ENCODE measurements at regions not wholly inside any gene's neighbourhood (a gene's known extent, or its start where the extent isn't known, plus 50 kb on each side); places are given as distances from the start of the nearest gene placed in this dataset.

DNA sequence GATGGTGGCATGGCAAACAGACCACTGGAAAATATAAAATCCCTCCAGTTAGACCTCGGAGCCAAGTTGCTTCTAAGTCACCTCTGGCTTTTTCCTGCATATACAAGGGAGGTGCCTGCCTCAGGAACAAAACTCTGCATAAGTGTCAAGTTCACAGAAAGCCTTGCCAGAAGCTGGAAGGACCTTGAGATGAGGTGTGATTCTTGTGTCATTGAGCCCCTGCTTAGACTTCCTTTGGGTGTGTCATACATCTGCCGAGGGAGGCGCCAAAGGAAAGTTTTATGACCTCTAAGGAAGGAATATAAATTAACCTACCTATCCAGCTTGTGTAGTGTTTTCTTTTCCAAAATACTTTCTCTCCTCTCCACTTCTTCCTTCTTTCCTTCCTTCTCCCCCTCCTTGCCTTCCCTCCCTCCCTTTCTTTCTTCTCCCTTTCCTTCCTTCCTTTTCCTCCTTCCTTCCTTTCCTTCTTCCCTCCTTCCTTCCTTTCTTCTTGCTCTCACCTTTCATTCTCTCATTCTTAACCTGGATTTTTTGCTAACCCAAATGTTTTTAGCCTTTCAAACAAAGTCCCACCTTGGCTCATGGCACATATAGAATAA lies 75.2 kb downstream of the TRIL start:
- TF ChIP-seq, protein P1, sequence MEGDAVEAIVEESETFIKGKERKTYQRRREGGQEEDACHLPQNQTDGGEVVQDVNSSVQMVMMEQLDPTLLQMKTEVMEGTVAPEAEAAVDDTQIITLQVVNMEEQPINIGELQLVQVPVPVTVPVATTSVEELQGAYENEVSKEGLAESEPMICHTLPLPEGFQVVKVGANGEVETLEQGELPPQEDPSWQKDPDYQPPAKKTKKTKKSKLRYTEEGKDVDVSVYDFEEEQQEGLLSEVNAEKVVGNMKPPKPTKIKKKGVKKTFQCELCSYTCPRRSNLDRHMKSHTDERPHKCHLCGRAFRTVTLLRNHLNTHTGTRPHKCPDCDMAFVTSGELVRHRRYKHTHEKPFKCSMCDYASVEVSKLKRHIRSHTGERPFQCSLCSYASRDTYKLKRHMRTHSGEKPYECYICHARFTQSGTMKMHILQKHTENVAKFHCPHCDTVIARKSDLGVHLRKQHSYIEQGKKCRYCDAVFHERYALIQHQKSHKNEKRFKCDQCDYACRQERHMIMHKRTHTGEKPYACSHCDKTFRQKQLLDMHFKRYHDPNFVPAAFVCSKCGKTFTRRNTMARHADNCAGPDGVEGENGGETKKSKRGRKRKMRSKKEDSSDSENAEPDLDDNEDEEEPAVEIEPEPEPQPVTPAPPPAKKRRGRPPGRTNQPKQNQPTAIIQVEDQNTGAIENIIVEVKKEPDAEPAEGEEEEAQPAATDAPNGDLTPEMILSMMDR (conservative IDR thresholded peaks at IDR 0.05; ENCODE audit: control insufficient read depth, insufficient read depth, low read depth, low read length), result no peak

DNA sequence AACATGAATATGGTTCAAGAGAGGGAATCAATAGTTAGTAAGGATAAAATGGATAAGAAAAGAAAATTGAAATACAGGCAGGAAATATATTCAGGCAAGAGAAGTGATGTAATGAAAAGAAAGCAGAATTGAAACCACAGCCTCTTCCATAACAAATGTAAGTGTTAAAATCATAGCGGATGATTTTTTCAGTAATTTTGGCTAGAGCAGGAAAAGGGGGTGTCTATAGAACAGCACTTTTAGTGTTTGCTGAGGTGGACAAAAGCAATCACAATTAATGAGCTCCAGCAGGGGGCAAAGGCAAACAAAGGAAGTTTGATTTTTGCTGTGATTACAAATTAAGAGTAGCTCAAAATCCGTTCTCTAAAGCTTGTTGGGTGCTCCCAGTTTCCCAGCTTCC lies 79.0 kb downstream of the TRIL start:
- TF ChIP-seq, protein P1 (conservative IDR thresholded peaks at IDR 0.05; ENCODE audit: control insufficient read depth, insufficient read depth, low read depth, low read length), result peak; percentile 20
- no peak for DNase-seq (ENCODE audit: low read depth)
- H3K4me3 ChIP-seq (ENCODE audit: control insufficient read depth, low read depth, low read length), result no peak overlapping the region

More for the DNA sequence above, 75.2 kb downstream of the TRIL start:
- no peak for DNase-seq (ENCODE audit: low read depth)
- H3K4me3 ChIP-seq (ENCODE audit: control insufficient read depth, low read depth, low read length), result no peak overlapping the region

DNA sequence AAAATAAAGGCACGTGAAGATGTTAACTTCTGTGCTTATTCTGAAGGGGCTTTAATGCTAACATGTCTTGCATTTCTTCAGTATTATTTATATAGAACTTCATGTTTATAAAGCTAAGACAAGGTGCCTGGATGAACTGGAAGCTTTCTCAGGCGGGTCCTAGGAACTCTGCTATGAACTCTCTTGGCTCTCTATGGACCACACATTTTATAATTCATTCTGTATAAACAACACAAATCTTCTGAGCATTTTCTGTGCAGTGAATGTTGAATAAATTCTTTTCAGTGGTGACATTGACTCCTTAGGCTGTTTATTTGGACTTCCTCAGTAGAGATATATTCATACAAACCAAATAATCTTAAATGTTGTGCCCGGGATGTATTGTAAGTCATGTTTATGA lies 79.6 kb downstream of the TRIL start:
- H3K4me3 ChIP-seq (ENCODE audit: control insufficient read depth, low read depth, low read length), result no peak overlapping the region
- no peak for DNase-seq (ENCODE audit: low read depth)
- TF ChIP-seq, protein P1 (conservative IDR thresholded peaks at IDR 0.05; ENCODE audit: control insufficient read depth, insufficient read depth, low read depth, low read length), result no peak
